Endothelial cell (in vitro differentiated cells): ENCODE measurements at regions not wholly inside any gene's neighbourhood (a gene's known extent, or its start where the extent isn't known, plus 50 kb on each side); places are given as distances from the start of the nearest gene placed in this dataset.

Experiments used
- DNase-seq: peaks from one replicate; pipeline ENCODE4 v3.0.0; 2021; ENCODE audit warnings: low spot score
- H3K27ac Mint-ChIP-seq: one replicate; pipeline ENCODE4 v1.8.0; 2021; ENCODE audit warnings: mixed read lengths, inconsistent platforms; ENCODE audit not compliant: unreplicated experiment
- H3K27me3 Mint-ChIP-seq: one replicate; pipeline ENCODE4 v1.8.0; 2021; ENCODE audit warnings: mild to moderate bottlenecking, moderate library complexity, mixed read lengths, inconsistent platforms; ENCODE audit not compliant: unreplicated experiment
- H3K36me3 Mint-ChIP-seq: one replicate; pipeline ENCODE4 v1.8.0; 2021; ENCODE audit warnings: mild to moderate bottlenecking, low read depth, mixed read lengths, inconsistent platforms; ENCODE audit not compliant: unreplicated experiment
- H3K4me1 Mint-ChIP-seq: one replicate; pipeline ENCODE4 v1.8.0; 2021; ENCODE audit warnings: mild to moderate bottlenecking, mixed read lengths, inconsistent platforms; ENCODE audit not compliant: unreplicated experiment
- H3K4me3 Mint-ChIP-seq: one replicate; pipeline ENCODE4 v1.8.0; 2021; ENCODE audit warnings: mild to moderate bottlenecking, mixed read lengths, inconsistent platforms; ENCODE audit not compliant: unreplicated experiment
- H3K9me3 Mint-ChIP-seq: one replicate; pipeline ENCODE4 v1.8.0; 2021; ENCODE audit warnings: mixed read lengths, inconsistent platforms; ENCODE audit not compliant: unreplicated experiment
- CTCF ChIP-seq: fragments of 200-600 bp; sonication (generic); IDR thresholded peaks from one replicate; pipeline ENCODE4 v1.5.0; 2021; ENCODE audit warnings: antibody characterized with exemption; ENCODE audit not compliant: unreplicated experiment

GRCh38 chr1:82755671-82756070, 954.9 kb downstream of the ADGRL2 start:
- H3K4me1 Mint-ChIP-seq, result peaks cover 5% of the 10 kb centered on the region
- H3K36me3 Mint-ChIP-seq, result no peaks in the 10 kb centered on the region
- no peaks in the 10 kb centered on the region for H3K9me3 Mint-ChIP-seq

GRCh38 chr1:82755191-82755590, 954.5 kb downstream of the ADGRL2 start:
- no peak for DNase-seq
- no peaks in the 10 kb centered on the region for H3K9me3 Mint-ChIP-seq
- no peak overlapping the region for H3K4me3 Mint-ChIP-seq
- no peak overlapping the region for H3K27ac Mint-ChIP-seq
- H3K36me3 Mint-ChIP-seq, result no peaks in the 10 kb centered on the region
- H3K4me1 Mint-ChIP-seq, result peaks cover 3% of the 10 kb centered on the region
- TF ChIP-seq CTCF, result no peak
- no peaks in the 10 kb centered on the region for H3K27me3 Mint-ChIP-seq

More at GRCh38 chr1:82755671-82756070, 954.9 kb downstream of the ADGRL2 start:
- no peak for DNase-seq
- no peak for TF ChIP-seq CTCF
- H3K27me3 Mint-ChIP-seq, result no peaks in the 10 kb centered on the region
- H3K27ac Mint-ChIP-seq, result no peak overlapping the region
- no peak overlapping the region for H3K4me3 Mint-ChIP-seq

- TF ChIP-seq CTCF, result no peak
- Mint-ChIP-seq H3K27me3 (no peaks in the 10 kb centered on the region), H3K27ac (no peak overlapping the region), H3K4me3 (no peak overlapping the region), H3K9me3 (no peaks in the 10 kb centered on the region), H3K4me1 (no peaks in the 10 kb centered on the region), H3K36me3 (no peaks in the 10 kb centered on the region)
- DNase-seq, result no peak
These were observed 951.3 kb downstream of the ADGRL2 start for GRCh38 chr1:82752046-82752445.

- Mint-ChIP-seq H3K4me1 (no peaks in the 10 kb centered on the region), H3K36me3 (no peaks in the 10 kb centered on the region)
- no peak for TF ChIP-seq CTCF
These were observed 932.9 kb downstream of the ADGRL2 start for GRCh38 chr1:82733645-82734044.

GRCh38 chr1:82731216-82731615, 930.5 kb downstream of the ADGRL2 start:
- H3K27me3 Mint-ChIP-seq, result no peaks in the 10 kb centered on the region
- no peak for DNase-seq
- TF ChIP-seq CTCF, result no peak

More at GRCh38 chr1:82733645-82734044, 932.9 kb downstream of the ADGRL2 start:
- Mint-ChIP-seq H3K27ac (no peak overlapping the region), H3K27me3 (no peaks in the 10 kb centered on the region), H3K9me3 (no peaks in the 10 kb centered on the region), H3K4me3 (no peak overlapping the region)
- DNase-seq, result no peak

More at GRCh38 chr1:82731216-82731615, 930.5 kb downstream of the ADGRL2 start:
- Mint-ChIP-seq H3K4me1 (no peaks in the 10 kb centered on the region), H3K36me3 (no peaks in the 10 kb centered on the region), H3K9me3 (no peaks in the 10 kb centered on the region), H3K4me3 (no peak overlapping the region), H3K27ac (no peak overlapping the region)
